Heart left ventricle (tissue), 16 donors: ENCODE measurements at regions not wholly inside any gene's neighbourhood (a gene's known extent, or its start where the extent isn't known, plus 50 kb on each side); places are given as distances from the start of the nearest gene placed in this dataset.
A peak's percentile ranks its signal among the peaks of the same experiment; 100 is the strongest.

Source experiments
- ATAC-seq, 4 donors: fragments of 200-7000 bp; cut with Tn5 transposase; one replicate each; pipeline ENCODE4 v1.9.1; 2020 to 2022; ENCODE audit warnings: moderate library complexity in 4 of 4, mild to moderate bottlenecking in 3 of 4, moderate number of reproducible peaks in 1 of 4
- DNase-seq, 5 donors: peaks; one replicate each; pipeline ENCODE4 v3.0.0-alpha.2; 2020
- H3K27ac ChIP-seq, 12 donors: fragments of 200-600 bp; sonication (generic) in 4 of 12; one replicate each; pipeline versions ENCODE4 v1.5.0 to v1.8.0; 2016 to 2022; ENCODE audit warnings: mild to moderate bottlenecking in 2 of 12
- H3K27me3 ChIP-seq, 9 donors: fragments of 200-600 bp; sonication (generic) in 2 of 9; one replicate each; pipeline versions ENCODE4 v1.5.1 to v1.8.0; 2016 to 2022; ENCODE audit warnings: mild to moderate bottlenecking in 3 of 9
- H3K36me3 ChIP-seq, 9 donors: fragments of 200-600 bp; sonication (generic) in 2 of 9; one replicate each; pipeline versions ENCODE4 v1.5.0 to v1.8.0; 2018 to 2022; ENCODE audit warnings: mild to moderate bottlenecking in 2 of 9
- H3K4me1 ChIP-seq, 12 donors: fragments of 200-600 bp; sonication (generic) in 4 of 12; one replicate each; pipeline versions ENCODE4 v1.5.0 to v1.8.0; 2016 to 2022; ENCODE audit warnings: mild to moderate bottlenecking in 3 of 12
- H3K4me3 ChIP-seq, 12 donors: fragments of 200-600 bp; sonication (generic) in 4 of 12; one replicate each; pipeline versions ENCODE4 v1.5.0 to v1.8.0; 2017 to 2022; ENCODE audit warnings: mild to moderate bottlenecking in 9 of 12, moderate library complexity in 4 of 12
- H3K9me3 ChIP-seq, 12 donors: fragments of 200-600 bp; sonication (generic) in 4 of 12; one replicate each; pipeline versions ENCODE4 v1.5.0 to v1.8.0; 2016 to 2022; ENCODE audit warnings: mild to moderate bottlenecking in 1 of 12
- POLR2A ChIP-seq, 2 donors: fragments of 450-650 bp; IDR thresholded peaks; one replicate each; pipeline ENCODE4 v1.6.1; 2017; ENCODE audit warnings: antibody characterized with exemption in 2 of 2, mild to moderate bottlenecking in 2 of 2, moderate library complexity in 2 of 2
- WGBS, 4 donors: extraction: QIAGEN DNeasy Blood & Tissue Kit in 2 of 4; methylation state at CpG; one replicate each; pipeline versions ENCODE4 v1.1.5 to v1.1.7; 2013 to 2018; 5-methylcytosine and 5-hydroxymethylcytosine counted together
- intact Hi-C, 10 donors: fragments of 100-400 bp; cut with DNase I; formaldehyde crosslinking; loops; one replicate each; pipeline versions ENCODE4 v1.11.1 to v1.14.2; 2022
- TF ChIP-seq, protein P1 (sequence below), 12 donors: fragments of 200-600 bp; sonication (generic) in 4 of 12; IDR thresholded peaks; one replicate each; pipeline versions ENCODE4 v1.5.0 to v1.8.0; 2018 to 2022; ENCODE audit warnings: antibody characterized with exemption in 12 of 12, mild to moderate bottlenecking in 5 of 12
- donor health status: ischemic (EF 13 %, LVEDD 7.1; RV severe dilation, severe dysfunction).
- donor health status: healthy with polysubstance abuse.
- donor health status: DM: no; HTN: yes; CAD: no.
- donor health status: DM: no; HTN: no; CAD: no.
- donor health status: ischemic (EF 25% LVEDD 6.9; RV normal size, moderate dysfunction).
- donor health status: ischemic (EF 25% LVEDD 5.7; RV mildly dilated, moderate dysfunction).
- donor health status: healthy.
- donor health status: DM: yes; HTN: yes; CAD: no.
- donor health status: ischemic (EF 35%, LVEDD 5.7; RV mildly dilated, moderate dysfunction).
- donor health status: nonischemic (EF 11% LVEDD 7.7; RV severe dilation, severe dysfunction).
- donor health status: DM: yes; HTN: yes; CAD: no.
- donor health status: PGD.
- donor health status: ischemic (EF 29% LVEDD 5.4; RV normal size, mild dysfunction).
- donor health status: nonischemic (EF 23%, LVEDD 6.1; RV moderate dilation, normal function).

GRCh38 chr11:69974528-69974927, 103.6 kb upstream of the ANO1 start:
- WGBS, 4 donors = 49 to 58% (median 51%) methylated on average over 4 of the region's 4 CpGs
- intact Hi-C loops = no loop called here
- no peak for ATAC-seq

DNA sequence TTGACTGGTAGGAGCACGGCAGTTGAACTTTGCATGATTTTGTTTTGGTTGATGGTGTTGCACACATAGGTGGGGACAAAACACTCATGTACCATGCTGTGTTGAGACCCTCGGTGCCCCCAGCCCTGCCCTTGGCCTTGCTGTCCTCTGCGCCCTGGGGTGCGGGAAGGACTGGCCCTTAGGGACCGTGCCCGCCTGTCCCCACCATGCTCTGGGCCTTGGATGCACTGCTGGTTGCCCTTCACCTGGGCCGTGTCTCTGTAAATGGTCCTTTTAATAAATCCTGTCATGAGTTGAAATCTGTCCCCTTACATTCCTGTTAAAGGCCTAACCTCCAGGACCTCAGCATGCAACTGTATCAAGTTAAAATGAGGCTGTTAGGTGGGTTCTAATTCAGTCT, 102.3 kb upstream of the ANO1 start:
- Histone ChIP-seq H3K27me3 (peaks cover 0 to 3% (median 0%) of the 10 kb centered on the region in 9 donors), H3K4me1 (peaks cover 0 to 14% (median 0%) of the 10 kb centered on the region in 12 donors), H3K36me3 (no peaks in the 10 kb centered on the region), H3K9me3 (no peaks in the 10 kb centered on the region), H3K4me3 (no peak overlapping the region), H3K27ac (no peak overlapping the region)
- TF ChIP-seq, protein P1, sequence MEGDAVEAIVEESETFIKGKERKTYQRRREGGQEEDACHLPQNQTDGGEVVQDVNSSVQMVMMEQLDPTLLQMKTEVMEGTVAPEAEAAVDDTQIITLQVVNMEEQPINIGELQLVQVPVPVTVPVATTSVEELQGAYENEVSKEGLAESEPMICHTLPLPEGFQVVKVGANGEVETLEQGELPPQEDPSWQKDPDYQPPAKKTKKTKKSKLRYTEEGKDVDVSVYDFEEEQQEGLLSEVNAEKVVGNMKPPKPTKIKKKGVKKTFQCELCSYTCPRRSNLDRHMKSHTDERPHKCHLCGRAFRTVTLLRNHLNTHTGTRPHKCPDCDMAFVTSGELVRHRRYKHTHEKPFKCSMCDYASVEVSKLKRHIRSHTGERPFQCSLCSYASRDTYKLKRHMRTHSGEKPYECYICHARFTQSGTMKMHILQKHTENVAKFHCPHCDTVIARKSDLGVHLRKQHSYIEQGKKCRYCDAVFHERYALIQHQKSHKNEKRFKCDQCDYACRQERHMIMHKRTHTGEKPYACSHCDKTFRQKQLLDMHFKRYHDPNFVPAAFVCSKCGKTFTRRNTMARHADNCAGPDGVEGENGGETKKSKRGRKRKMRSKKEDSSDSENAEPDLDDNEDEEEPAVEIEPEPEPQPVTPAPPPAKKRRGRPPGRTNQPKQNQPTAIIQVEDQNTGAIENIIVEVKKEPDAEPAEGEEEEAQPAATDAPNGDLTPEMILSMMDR (IDR thresholded peaks at IDR 0.05) = no peak
- TF ChIP-seq POLR2A (IDR thresholded peaks at IDR 0.05) = no peak
- WGBS, 4 donors = 92 to 98% (median 96%) methylated on average over 6 to 7 of the region's 7 CpGs
- ATAC-seq = no peak
- peak in 1 of 5 donors; percentile 53 for DNase-seq
- intact Hi-C loops = no loop called here

More at GRCh38 chr11:69974528-69974927, 103.6 kb upstream of the ANO1 start:
- no peak for DNase-seq
- peaks cover 0 to 11% (median 0%) of the 10 kb centered on the region in 12 donors for H3K4me1 ChIP-seq
- H3K9me3 ChIP-seq = no peaks in the 10 kb centered on the region
- no peak overlapping the region for H3K27ac ChIP-seq
- no peak overlapping the region for H3K4me3 ChIP-seq
- TF ChIP-seq, protein P1 (IDR thresholded peaks at IDR 0.05) = no peak
- TF ChIP-seq POLR2A (IDR thresholded peaks at IDR 0.05) = no peak
- no peaks in the 10 kb centered on the region for H3K36me3 ChIP-seq
- peaks cover 0 to 6% (median 0%) of the 10 kb centered on the region in 9 donors for H3K27me3 ChIP-seq

- DNase-seq = no peak
Observed at GRCh38 chr11:69976794-69977193, 101.3 kb upstream of the ANO1 start.

GRCh38 chr11:69977951-69978350, 100.2 kb upstream of the ANO1 start:
- intact Hi-C loops = no loop called here
- no peak for ATAC-seq
- Histone ChIP-seq H3K9me3 (no peaks in the 10 kb centered on the region), H3K36me3 (no peaks in the 10 kb centered on the region), H3K4me1 (peaks cover 0 to 14% (median 0%) of the 10 kb centered on the region in 12 donors), H3K27me3 (peaks cover 0 to 8% (median 0%) of the 10 kb centered on the region in 9 donors), H3K4me3 (no peak overlapping the region), H3K27ac (no peak overlapping the region)
- peak in 1 of 5 donors; percentile 39 for DNase-seq
- 76 to 87% (median 81%) methylated on average over 12 of the region's 12 CpGs for WGBS, 4 donors
- TF ChIP-seq POLR2A (IDR thresholded peaks at IDR 0.05) = no peak
- TF ChIP-seq, protein P1 (IDR thresholded peaks at IDR 0.05) = no peak

More at GRCh38 chr11:69976794-69977193, 101.3 kb upstream of the ANO1 start:
- TF ChIP-seq, protein P1 (IDR thresholded peaks at IDR 0.05) = no peak
- TF ChIP-seq POLR2A (IDR thresholded peaks at IDR 0.05) = no peak
- ATAC-seq = no peak
- no peak overlapping the region for H3K27ac ChIP-seq
- intact Hi-C loops = no loop called here
- 86 to 93% (median 88%) methylated on average over 6 to 10 of the region's 10 CpGs for WGBS, 4 donors
- peaks cover 0 to 3% (median 0%) of the 10 kb centered on the region in 9 donors for H3K27me3 ChIP-seq
- no peak overlapping the region for H3K4me3 ChIP-seq
- H3K36me3 ChIP-seq = no peaks in the 10 kb centered on the region
- peaks cover 0 to 14% (median 0%) of the 10 kb centered on the region in 12 donors for H3K4me1 ChIP-seq
- H3K9me3 ChIP-seq = no peaks in the 10 kb centered on the region
